Heart right ventricle (tissue), 16 donors: ENCODE measurements at regions not wholly inside any gene's neighbourhood (a gene's known extent, or its start where the extent isn't known, plus 50 kb on each side); places are given as distances from the start of the nearest gene placed in this dataset.

Experiments
- ATAC-seq, 8 donors: fragments of 200-7000 bp; cut with Tn5 transposase; one replicate each; pipeline ENCODE4 v1.9.1; 2020; ENCODE audit warnings: mild to moderate bottlenecking in 8 of 8, moderate library complexity in 8 of 8, moderate number of reproducible peaks in 1 of 8
- DNase-seq, 2 donors: peaks; one replicate each; pipeline ENCODE4 v3.0.0-alpha.2; 2020
- H3K27ac ChIP-seq, 10 donors: fragments of 200-600 bp; sonication (generic) in 2 of 10; one replicate each; pipeline versions ENCODE4 v1.5.0 to v1.8.0; 2020 to 2022; ENCODE audit warnings: mild to moderate bottlenecking in 3 of 10
- H3K27me3 ChIP-seq, 7 donors: fragments of 200-600 bp; one replicate each; pipeline ENCODE4 v1.8.0; 2021 to 2022; ENCODE audit warnings: mild to moderate bottlenecking in 2 of 7
- H3K36me3 ChIP-seq, 9 donors: fragments of 200-600 bp; sonication (generic) in 1 of 9; one replicate each; pipeline versions ENCODE4 v1.5.0 to v1.8.0; 2020 to 2022; ENCODE audit warnings: mild to moderate bottlenecking in 2 of 9
- H3K4me1 ChIP-seq, 9 donors: fragments of 200-600 bp; sonication (generic) in 1 of 9; one replicate each; pipeline versions ENCODE4 v1.5.0 to v1.8.0; 2020 to 2022; ENCODE audit warnings: mild to moderate bottlenecking in 4 of 9
- H3K4me3 ChIP-seq, 10 donors: fragments of 200-600 bp; sonication (generic) in 2 of 10; one replicate each; pipeline versions ENCODE4 v1.5.0 to v1.8.0; 2020 to 2022; ENCODE audit warnings: mild to moderate bottlenecking in 7 of 10, moderate library complexity in 2 of 10
- H3K9me3 ChIP-seq, 11 donors: fragments of 200-600 bp in 10 of 11; sonication (generic) in 2 of 11; one replicate each; pipeline versions ENCODE4 v1.5.0 to v1.8.0; 2013 to 2022; ENCODE audit warnings: mild to moderate bottlenecking in 2 of 11, control low read depth in 1 of 11, moderate library complexity in 1 of 11
- CTCF ChIP-seq, 9 donors: fragments of 200-600 bp; sonication (generic) in 2 of 9; IDR thresholded peaks; one replicate each; pipeline versions ENCODE4 v1.5.0 to v1.8.0; 2021 to 2022; ENCODE audit warnings: antibody characterized with exemption in 9 of 9, mild to moderate bottlenecking in 5 of 9, moderate library complexity in 1 of 9
- WGBS, 2 donors: extraction: QIAGEN DNeasy Blood & Tissue Kit; methylation state at CpG; one replicate each; pipeline ENCODE4 v1.1.7; 2013; ENCODE audit warnings: inconsistent platforms in 1 of 2; 5-methylcytosine and 5-hydroxymethylcytosine counted together
- intact Hi-C, 10 donors: fragments of 100-400 bp; cut with DNase I; formaldehyde crosslinking; loops; one replicate each; pipeline versions ENCODE4 v1.11.1 to v1.14.2; 2022
- donor health status: Arrhythmogenic right ventricular cardiomyopathy.
- donor health status: ischemic (EF 13 %, LVEDD 7.1; RV severe dilation, severe dysfunction).
- donor health status: healthy with polysubstance abuse.
- donor health status: DM: no; HTN: yes; CAD: no.
- donor health status: DM: no; HTN: no; CAD: no.
- donor health status: ischemic (EF 25% LVEDD 6.9; RV normal size, moderate dysfunction).
- donor health status: ischemic (EF 25% LVEDD 5.7; RV mildly dilated, moderate dysfunction).
- donor health status: healthy.
- donor health status: DM: yes; HTN: yes; CAD: no.
- donor health status: Ischemic cardiomyopathy.
- donor health status: ischemic (EF 35%, LVEDD 5.7; RV mildly dilated, moderate dysfunction).
- donor health status: nonischemic (EF 11% LVEDD 7.7; RV severe dilation, severe dysfunction).
- donor health status: DM: yes; HTN: yes; CAD: no.
- donor health status: PGD.
- donor health status: ischemic (EF 29% LVEDD 5.4; RV normal size, mild dysfunction).
- donor health status: nonischemic (EF 23%, LVEDD 6.1; RV moderate dilation, normal function).

GRCh38 chr5:20360263-20360662, 372.3 kb upstream of the CDH18 start:
- Histone ChIP-seq H3K27me3 (no peaks in the 10 kb centered on the region), H3K27ac (no peak overlapping the region), H3K4me1 (no peaks in the 10 kb centered on the region), H3K4me3 (no peak overlapping the region), H3K36me3 (no peaks in the 10 kb centered on the region), H3K9me3 (peaks cover 0 to 8% (median 0%) of the 10 kb centered on the region in 11 donors)
- TF ChIP-seq CTCF (IDR thresholded peaks at IDR 0.05): no peak
- intact Hi-C loops: no loop called here
- ATAC-seq (no peak), DNase-seq (no peak)
- WGBS, 2 donors: 27 to 45% methylated on average over 2 of the region's 2 CpGs

GRCh38 chr5:20359377-20359776, 371.4 kb upstream of the CDH18 start:
- Histone ChIP-seq H3K27ac (no peak overlapping the region), H3K4me3 (no peak overlapping the region), H3K9me3 (peaks cover 0 to 8% (median 0%) of the 10 kb centered on the region in 11 donors), H3K4me1 (no peaks in the 10 kb centered on the region), H3K36me3 (no peaks in the 10 kb centered on the region), H3K27me3 (no peaks in the 10 kb centered on the region)
- DNase-seq (no peak), ATAC-seq (no peak)
- 50 to 55% methylated on average over 1 of the region's 1 CpG for WGBS, 2 donors
- intact Hi-C loops: no loop called here
- no peak for TF ChIP-seq CTCF (IDR thresholded peaks at IDR 0.05)

- Histone ChIP-seq H3K36me3 (no peaks in the 10 kb centered on the region), H3K4me3 (no peak overlapping the region), H3K9me3 (peaks cover 0 to 12% (median 0%) of the 10 kb centered on the region in 11 donors), H3K4me1 (no peaks in the 10 kb centered on the region), H3K27ac (no peak overlapping the region), H3K27me3 (no peaks in the 10 kb centered on the region)
- ATAC-seq (no peak), DNase-seq (no peak)
- no peak for TF ChIP-seq CTCF (IDR thresholded peaks at IDR 0.05)
- intact Hi-C loops: no loop called here
- WGBS, 2 donors: 83 to 91% methylated on average over 3 of the region's 3 CpGs
Observed at GRCh38 chr5:20353499-20353898, 365.5 kb upstream of the CDH18 start.

- Histone ChIP-seq H3K36me3 (no peaks in the 10 kb centered on the region), H3K9me3 (peaks cover 0 to 21% (median 9%) of the 10 kb centered on the region in 11 donors), H3K27me3 (no peaks in the 10 kb centered on the region), H3K4me1 (no peaks in the 10 kb centered on the region), H3K4me3 (no peak overlapping the region), H3K27ac (no peak overlapping the region)
- 76% methylated on average over 3 of the region's 3 CpGs for WGBS, 2 donors
- DNase-seq (no peak), ATAC-seq (no peak)
- intact Hi-C loops: no loop called here
- no peak for TF ChIP-seq CTCF (IDR thresholded peaks at IDR 0.05)
Observed at GRCh38 chr5:20351849-20352248, 363.8 kb upstream of the CDH18 start.
